ENCODE measurements at regions not wholly inside any gene's neighbourhood (a gene's known extent, or its start where the extent isn't known, plus 50 kb on each side); places are given as distances from the start of the nearest gene placed in this dataset.

DNA sequence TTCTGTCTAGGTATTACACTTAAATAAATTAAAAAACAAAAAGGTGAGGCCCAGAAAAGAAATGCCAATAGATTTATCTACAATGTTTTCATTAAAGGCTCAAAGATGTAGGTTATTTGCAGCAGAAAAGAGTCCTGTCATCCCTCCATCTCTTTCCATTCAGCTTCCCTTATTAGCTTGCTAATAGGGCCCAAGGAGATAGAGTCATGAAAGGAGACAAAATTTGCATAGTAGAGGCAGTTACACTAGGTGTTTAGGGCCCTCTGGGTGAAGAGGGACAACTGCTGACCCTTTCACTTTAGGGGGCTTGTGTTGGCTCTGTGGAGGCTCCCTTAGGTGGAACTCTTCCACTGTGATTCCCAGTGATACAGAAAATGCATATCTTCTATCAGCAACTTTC is 58.4 kb upstream of the TACR3 start:
- TF ChIP-seq, protein P1, sequence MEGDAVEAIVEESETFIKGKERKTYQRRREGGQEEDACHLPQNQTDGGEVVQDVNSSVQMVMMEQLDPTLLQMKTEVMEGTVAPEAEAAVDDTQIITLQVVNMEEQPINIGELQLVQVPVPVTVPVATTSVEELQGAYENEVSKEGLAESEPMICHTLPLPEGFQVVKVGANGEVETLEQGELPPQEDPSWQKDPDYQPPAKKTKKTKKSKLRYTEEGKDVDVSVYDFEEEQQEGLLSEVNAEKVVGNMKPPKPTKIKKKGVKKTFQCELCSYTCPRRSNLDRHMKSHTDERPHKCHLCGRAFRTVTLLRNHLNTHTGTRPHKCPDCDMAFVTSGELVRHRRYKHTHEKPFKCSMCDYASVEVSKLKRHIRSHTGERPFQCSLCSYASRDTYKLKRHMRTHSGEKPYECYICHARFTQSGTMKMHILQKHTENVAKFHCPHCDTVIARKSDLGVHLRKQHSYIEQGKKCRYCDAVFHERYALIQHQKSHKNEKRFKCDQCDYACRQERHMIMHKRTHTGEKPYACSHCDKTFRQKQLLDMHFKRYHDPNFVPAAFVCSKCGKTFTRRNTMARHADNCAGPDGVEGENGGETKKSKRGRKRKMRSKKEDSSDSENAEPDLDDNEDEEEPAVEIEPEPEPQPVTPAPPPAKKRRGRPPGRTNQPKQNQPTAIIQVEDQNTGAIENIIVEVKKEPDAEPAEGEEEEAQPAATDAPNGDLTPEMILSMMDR (IDR thresholded peaks at IDR 0.05): no peak
- TF ChIP-seq POLR2AphosphoS5 (IDR thresholded peaks at IDR 0.05) (no peak), POLR2A (IDR thresholded peaks at IDR 0.05) (no peak)
